ENCODE measurements at regions not wholly inside any gene's neighbourhood (a gene's known extent, or its start where the extent isn't known, plus 50 kb on each side); places are given as distances from the start of the nearest gene placed in this dataset.

GRCh38 chr3:139281096-139281495 lies 62.7 kb upstream of the MRPS22 start:
- H3K36me3 ChIP-seq: no peaks in the 10 kb centered on the region
- TF ChIP-seq CTCF (IDR thresholded peaks at IDR 0.05) (no peak), POLR2A (IDR thresholded peaks at IDR 0.05) (no peak)
- intact Hi-C loops (cut with DNase I): no loop called here
- 18 to 51% methylated on average over 1 to 2 of the region's 2 CpGs for WGBS, 2 donors
- H3K4me1 ChIP-seq: no peaks in the 10 kb centered on the region
- H3K4me3 ChIP-seq: no peak overlapping the region
- H3K9me3 ChIP-seq: no peaks in the 10 kb centered on the region
- no peak for DNase-seq
- H3K27me3 ChIP-seq: peaks cover 0 to 3% (median 0%) of the 10 kb centered on the region in 4 donors
- H3K27ac ChIP-seq: no peak overlapping the region

- DNase-seq: no peak
- Histone ChIP-seq H3K27me3 (peaks cover 0 to 3% (median 0%) of the 10 kb centered on the region in 4 donors), H3K36me3 (no peaks in the 10 kb centered on the region), H3K9me3 (no peaks in the 10 kb centered on the region), H3K27ac (no peak overlapping the region), H3K4me3 (no peak overlapping the region), H3K4me1 (no peaks in the 10 kb centered on the region)
- WGBS, 2 donors: 34% methylated on average over 12 of the region's 16 CpGs; no CpG with 5 or more reads in 1 of the 2 donors
- intact Hi-C loops (cut with DNase I): no loop called here
- TF ChIP-seq POLR2A (IDR thresholded peaks at IDR 0.05) (no peak), CTCF (IDR thresholded peaks at IDR 0.05) (no peak)
Observed at GRCh38 chr3:139281522-139282196, 62.2 kb upstream of the MRPS22 start.

- no peak overlapping the region for H3K4me3 ChIP-seq
- TF ChIP-seq CTCF (IDR thresholded peaks at IDR 0.05) (no peak), POLR2A (IDR thresholded peaks at IDR 0.05) (no peak)
- no peaks in the 10 kb centered on the region for H3K36me3 ChIP-seq
- H3K9me3 ChIP-seq: no peaks in the 10 kb centered on the region
- no peak overlapping the region for H3K27ac ChIP-seq
- H3K4me1 ChIP-seq: no peaks in the 10 kb centered on the region
- no peaks in the 10 kb centered on the region for H3K27me3 ChIP-seq
- 94 to 100% methylated on average over 2 to 3 of the region's 4 CpGs for WGBS, 2 donors
- intact Hi-C loops (cut with DNase I): no loop called here
- DNase-seq: no peak
Observed at GRCh38 chr3:139283301-139283700, 60.5 kb upstream of the MRPS22 start.

- DNase-seq: no peak
- H3K4me3 ChIP-seq: no peak overlapping the region
- no peaks in the 10 kb centered on the region for H3K9me3 ChIP-seq
- H3K36me3 ChIP-seq: no peaks in the 10 kb centered on the region
- H3K27ac ChIP-seq: no peak overlapping the region
- TF ChIP-seq POLR2A (IDR thresholded peaks at IDR 0.05) (no peak), CTCF (IDR thresholded peaks at IDR 0.05) (no peak)
- intact Hi-C loops (cut with DNase I): no loop called here
- no peaks in the 10 kb centered on the region for H3K4me1 ChIP-seq
- WGBS, 2 donors: 63 to 94% methylated on average over 2 of the region's 4 CpGs
- H3K27me3 ChIP-seq: no peaks in the 10 kb centered on the region
Observed at GRCh38 chr3:139284221-139284620, 59.6 kb upstream of the MRPS22 start.

GRCh38 chr3:139285691-139286090 lies 58.1 kb upstream of the MRPS22 start:
- intact Hi-C loops (cut with DNase I): no loop called here
- no peak overlapping the region for H3K27ac ChIP-seq
- no peaks in the 10 kb centered on the region for H3K27me3 ChIP-seq
- H3K9me3 ChIP-seq: no peaks in the 10 kb centered on the region
- no peaks in the 10 kb centered on the region for H3K36me3 ChIP-seq
- H3K4me1 ChIP-seq: no peaks in the 10 kb centered on the region
- no peak overlapping the region for H3K4me3 ChIP-seq
- DNase-seq: no peak
- no peak for TF ChIP-seq POLR2A (IDR thresholded peaks at IDR 0.05)
- no peak for TF ChIP-seq CTCF (IDR thresholded peaks at IDR 0.05)
- WGBS, 2 donors: 60 to 67% methylated on average over 1 to 2 of the region's 2 CpGs

Measured in esophagus squamous epithelium (tissue), 5 donors.